ENCODE measurements at regions not wholly inside any gene's neighbourhood (a gene's known extent, or its start where the extent isn't known, plus 50 kb on each side); places are given as distances from the start of the nearest gene placed in this dataset.

- TF ChIP-seq CTCF (IDR thresholded peaks at IDR 0.05) (no peak), POLR2A (IDR thresholded peaks at IDR 0.05) (no peak)
Measured at GRCh38 chr3:157948605-157949383, 157.4 kb downstream of the SHOX2 start.
